MM.1S (cell line): ENCODE measurements at regions not wholly inside any gene's neighbourhood (a gene's known extent, or its start where the extent isn't known, plus 50 kb on each side); places are given as distances from the start of the nearest gene placed in this dataset.

Source experiments
- EZH2 ChIP-seq: fragments of 300-600 bp; sonication (generic); optimal IDR thresholded peaks from 2 replicates; pipeline ENCODE3; 2017; ENCODE audit warnings: low read depth, mild to moderate bottlenecking, antibody characterized with exemption, low read length, mixed read lengths
- EZH2phosphoT487 ChIP-seq: fragments of 300-600 bp; sonication (generic); IDR thresholded peaks from 2 replicates; pipeline ENCODE4 v1.6.1; 2018; ENCODE audit warnings: antibody characterized with exemption, low read length
- TF ChIP-seq, protein P1 (sequence below): fragments of 300-600 bp; sonication (generic); IDR thresholded peaks from 2 replicates; pipeline ENCODE4 v1.5.1; 2016; ENCODE audit warnings: antibody characterized with exemption, low read length, mixed read lengths

DNA sequence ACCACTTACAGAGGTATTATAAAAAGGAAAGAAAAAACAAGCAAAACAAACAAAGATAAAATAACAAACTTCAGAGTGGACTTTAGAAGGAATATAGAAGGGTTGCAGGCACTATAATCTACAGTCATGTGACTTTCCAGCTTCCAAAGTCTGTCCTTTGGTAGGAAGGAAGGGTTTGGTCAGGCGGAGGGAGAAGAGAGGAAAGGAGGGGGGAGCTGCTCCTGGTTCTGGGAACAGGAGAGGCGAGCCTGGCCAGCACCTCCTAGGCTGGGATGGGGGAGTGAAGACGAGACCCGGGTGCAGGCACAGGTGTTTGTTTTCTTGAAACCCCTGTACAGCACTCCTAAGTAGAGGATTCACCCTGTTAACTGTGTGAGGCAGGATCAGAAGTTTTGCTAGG, 53.8 kb upstream of the GATA6 start:
- TF ChIP-seq, protein P1, sequence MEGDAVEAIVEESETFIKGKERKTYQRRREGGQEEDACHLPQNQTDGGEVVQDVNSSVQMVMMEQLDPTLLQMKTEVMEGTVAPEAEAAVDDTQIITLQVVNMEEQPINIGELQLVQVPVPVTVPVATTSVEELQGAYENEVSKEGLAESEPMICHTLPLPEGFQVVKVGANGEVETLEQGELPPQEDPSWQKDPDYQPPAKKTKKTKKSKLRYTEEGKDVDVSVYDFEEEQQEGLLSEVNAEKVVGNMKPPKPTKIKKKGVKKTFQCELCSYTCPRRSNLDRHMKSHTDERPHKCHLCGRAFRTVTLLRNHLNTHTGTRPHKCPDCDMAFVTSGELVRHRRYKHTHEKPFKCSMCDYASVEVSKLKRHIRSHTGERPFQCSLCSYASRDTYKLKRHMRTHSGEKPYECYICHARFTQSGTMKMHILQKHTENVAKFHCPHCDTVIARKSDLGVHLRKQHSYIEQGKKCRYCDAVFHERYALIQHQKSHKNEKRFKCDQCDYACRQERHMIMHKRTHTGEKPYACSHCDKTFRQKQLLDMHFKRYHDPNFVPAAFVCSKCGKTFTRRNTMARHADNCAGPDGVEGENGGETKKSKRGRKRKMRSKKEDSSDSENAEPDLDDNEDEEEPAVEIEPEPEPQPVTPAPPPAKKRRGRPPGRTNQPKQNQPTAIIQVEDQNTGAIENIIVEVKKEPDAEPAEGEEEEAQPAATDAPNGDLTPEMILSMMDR: no peak
- no peak for TF ChIP-seq EZH2
- no peak for TF ChIP-seq EZH2phosphoT487
